Mammary epithelial cell (primary cell): ENCODE measurements at regions not wholly inside any gene's neighbourhood (a gene's known extent, or its start where the extent isn't known, plus 50 kb on each side); places are given as distances from the start of the nearest gene placed in this dataset.

ENCODE experiments used
- CTCF ChIP-seq, 2 donors: IDR thresholded peaks in 1 of 2; conservative IDR thresholded peaks in 1 of 2; 2 replicates each; pipeline ENCODE4 v1.5.1; 2011 to 2012; ENCODE audit warnings: inconsistent platforms in 2 of 2, low read length in 2 of 2, mild to moderate bottlenecking in 2 of 2, control low read depth in 1 of 2, low read depth in 1 of 2; ENCODE audit not compliant: insufficient read depth in 1 of 2; ENCODE audit errors: extremely low read depth in 1 of 2
- EZH2 ChIP-seq: IDR thresholded peaks from 2 replicates; pipeline ENCODE4 v1.6.1; 2012; ENCODE audit warnings: low read length, inconsistent platforms, borderline replicate concordance

GRCh38 chr10:123576706-123577105 lies 89.4 kb upstream of the GPR26 start:
- no peak for TF ChIP-seq CTCF (conservative IDR thresholded peaks at IDR 0.05 in 1 of 2, IDR thresholded peaks at IDR 0.05 in 1 of 2; ENCODE audit: extremely low read depth in 1 of 2, insufficient read depth in 1 of 2, low read depth in 1 of 2, low read length in 2 of 2)
- TF ChIP-seq EZH2, result no peak
